Neural cell (in vitro differentiated cells): ENCODE measurements at regions not wholly inside any gene's neighbourhood (a gene's known extent, or its start where the extent isn't known, plus 50 kb on each side); places are given as distances from the start of the nearest gene placed in this dataset.

ENCODE experiments used
- CTCF ChIP-seq: fragments of 450-650 bp; IDR thresholded peaks from 2 replicates; pipeline ENCODE4 v1.5.1; 2014; ENCODE audit warnings: antibody characterized with exemption, mild to moderate bottlenecking, moderate library complexity; ENCODE audit not compliant: poor library complexity, severe bottlenecking
- EZH2 ChIP-seq: fragments of 200-600, 300-800 bp; shearing (Covaris generic), sonication (generic); IDR thresholded peaks from 2 replicates; pipeline ENCODE4 v1.6.1; 2014; ENCODE audit warnings: antibody characterized with exemption, low read length, borderline replicate concordance, mild to moderate bottlenecking; ENCODE audit not compliant: insufficient read depth, poor library complexity, severe bottlenecking
- POLR2AphosphoS5 ChIP-seq: IDR thresholded peaks from 2 replicates; pipeline ENCODE4 v1.6.1; 2012
- RAD21 ChIP-seq: fragments of 450-650 bp; conservative IDR thresholded peaks from 2 replicates; pipeline ENCODE4 v1.6.1; 2014; ENCODE audit warnings: antibody characterized with exemption, mild to moderate bottlenecking, moderate library complexity
- TF ChIP-seq, protein P1 (sequence below): IDR thresholded peaks from 2 replicates; pipeline ENCODE4 v1.6.1; 2012; ENCODE audit warnings: borderline replicate concordance

GRCh38 chr2:22554453-22554852, 830.5 kb upstream of the KLHL29 start:
- TF ChIP-seq, protein P1, sequence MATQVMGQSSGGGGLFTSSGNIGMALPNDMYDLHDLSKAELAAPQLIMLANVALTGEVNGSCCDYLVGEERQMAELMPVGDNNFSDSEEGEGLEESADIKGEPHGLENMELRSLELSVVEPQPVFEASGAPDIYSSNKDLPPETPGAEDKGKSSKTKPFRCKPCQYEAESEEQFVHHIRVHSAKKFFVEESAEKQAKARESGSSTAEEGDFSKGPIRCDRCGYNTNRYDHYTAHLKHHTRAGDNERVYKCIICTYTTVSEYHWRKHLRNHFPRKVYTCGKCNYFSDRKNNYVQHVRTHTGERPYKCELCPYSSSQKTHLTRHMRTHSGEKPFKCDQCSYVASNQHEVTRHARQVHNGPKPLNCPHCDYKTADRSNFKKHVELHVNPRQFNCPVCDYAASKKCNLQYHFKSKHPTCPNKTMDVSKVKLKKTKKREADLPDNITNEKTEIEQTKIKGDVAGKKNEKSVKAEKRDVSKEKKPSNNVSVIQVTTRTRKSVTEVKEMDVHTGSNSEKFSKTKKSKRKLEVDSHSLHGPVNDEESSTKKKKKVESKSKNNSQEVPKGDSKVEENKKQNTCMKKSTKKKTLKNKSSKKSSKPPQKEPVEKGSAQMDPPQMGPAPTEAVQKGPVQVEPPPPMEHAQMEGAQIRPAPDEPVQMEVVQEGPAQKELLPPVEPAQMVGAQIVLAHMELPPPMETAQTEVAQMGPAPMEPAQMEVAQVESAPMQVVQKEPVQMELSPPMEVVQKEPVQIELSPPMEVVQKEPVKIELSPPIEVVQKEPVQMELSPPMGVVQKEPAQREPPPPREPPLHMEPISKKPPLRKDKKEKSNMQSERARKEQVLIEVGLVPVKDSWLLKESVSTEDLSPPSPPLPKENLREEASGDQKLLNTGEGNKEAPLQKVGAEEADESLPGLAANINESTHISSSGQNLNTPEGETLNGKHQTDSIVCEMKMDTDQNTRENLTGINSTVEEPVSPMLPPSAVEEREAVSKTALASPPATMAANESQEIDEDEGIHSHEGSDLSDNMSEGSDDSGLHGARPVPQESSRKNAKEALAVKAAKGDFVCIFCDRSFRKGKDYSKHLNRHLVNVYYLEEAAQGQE = no peak
- TF ChIP-seq RAD21 = no peak
- no peak for TF ChIP-seq CTCF
- TF ChIP-seq POLR2AphosphoS5 = no peak
- TF ChIP-seq EZH2 = no peak
